HUES48 (cell line): ENCODE measurements at regions not wholly inside any gene's neighbourhood (a gene's known extent, or its start where the extent isn't known, plus 50 kb on each side); places are given as distances from the start of the nearest gene placed in this dataset.
"Not testable (repeated sequence)": the region's sequence is repeated elsewhere in the genome, so short reads cannot be mapped to it uniquely, and the experiment has no call there.

ENCODE experiments used
- H3K27ac ChIP-seq: one replicate; pipeline ENCODE4 v1.7.0; 2013; ENCODE audit warnings: low read depth, low read length, inconsistent platforms
- H3K27me3 ChIP-seq: 2 replicates; pipeline ENCODE4 v1.6.1; 2013; ENCODE audit warnings: mild to moderate bottlenecking, low read length; ENCODE audit not compliant: control insufficient read depth, insufficient read depth
- H3K36me3 ChIP-seq: 2 replicates; pipeline ENCODE4 v1.6.1; 2013; ENCODE audit warnings: low read length; ENCODE audit not compliant: control insufficient read depth, insufficient read depth
- H3K4me1 ChIP-seq: 2 replicates; pipeline ENCODE4 v1.6.1; 2013; ENCODE audit warnings: mild to moderate bottlenecking, low read length; ENCODE audit not compliant: control insufficient read depth, insufficient read depth
- H3K4me3 ChIP-seq: 2 replicates; pipeline ENCODE4 v1.5.1; 2013; ENCODE audit warnings: mild to moderate bottlenecking, low read depth, low read length
- H3K9ac ChIP-seq: 2 replicates; pipeline ENCODE4 v1.6.1; 2013; ENCODE audit warnings: mild to moderate bottlenecking, low read depth, low read length, moderate library complexity
- H3K9me3 ChIP-seq: 2 replicates; pipeline ENCODE4 v1.6.1; 2013; ENCODE audit warnings: low read length; ENCODE audit not compliant: control insufficient read depth, insufficient read depth

GRCh38 chr18:14987960-14988710, 240.2 kb downstream of the ANKRD30B start:
- H3K9me3 ChIP-seq: peaks cover 11% of the 10 kb centered on the region; the same call in 1 of the 2 replicates
- H3K27ac ChIP-seq, H3K27me3 ChIP-seq, H3K36me3 ChIP-seq, H3K9ac ChIP-seq, H3K4me3 ChIP-seq, H3K4me1 ChIP-seq: not testable (repeated sequence)

- H3K4me3 ChIP-seq, H3K4me1 ChIP-seq, H3K27ac ChIP-seq, H3K36me3 ChIP-seq, H3K9ac ChIP-seq, H3K27me3 ChIP-seq: not testable (repeated sequence)
- peaks cover 11% of the 10 kb centered on the region; the same call in 1 of the 2 replicates for H3K9me3 ChIP-seq
Measured at GRCh38 chr18:14989569-14989968, 241.6 kb downstream of the ANKRD30B start.

GRCh38 chr18:14991934-14992445, 244.0 kb downstream of the ANKRD30B start:
- H3K9me3 ChIP-seq: peaks cover 25% of the 10 kb centered on the region
- not testable (repeated sequence) for H3K27me3 ChIP-seq, H3K27ac ChIP-seq, H3K9ac ChIP-seq, H3K4me3 ChIP-seq, H3K36me3 ChIP-seq, H3K4me1 ChIP-seq

GRCh38 chr18:14992758-14993157, 244.8 kb downstream of the ANKRD30B start:
- H3K9me3 ChIP-seq: peaks cover 21% of the 10 kb centered on the region
- H3K36me3 ChIP-seq, H3K9ac ChIP-seq, H3K4me1 ChIP-seq, H3K4me3 ChIP-seq, H3K27me3 ChIP-seq, H3K27ac ChIP-seq: not testable (repeated sequence)

GRCh38 chr18:14995023-14995422, 247.1 kb downstream of the ANKRD30B start:
- H3K4me1 ChIP-seq, H3K9ac ChIP-seq, H3K27ac ChIP-seq, H3K4me3 ChIP-seq, H3K27me3 ChIP-seq, H3K36me3 ChIP-seq: not testable (repeated sequence)
- H3K9me3 ChIP-seq: peaks cover 24% of the 10 kb centered on the region

- Histone ChIP-seq H3K4me1 (no peaks in the 10 kb centered on the region), H3K27me3 (no peaks in the 10 kb centered on the region), H3K9ac (no peak overlapping the region), H3K4me3 (no peak overlapping the region), H3K9me3 (peaks cover 22% of the 10 kb centered on the region), H3K27ac (no peak overlapping the region), H3K36me3 (no peaks in the 10 kb centered on the region)
Measured at GRCh38 chr18:14997357-14997756, 249.4 kb downstream of the ANKRD30B start.

- peaks cover 16% of the 10 kb centered on the region for H3K9me3 ChIP-seq
- not testable (repeated sequence) for H3K4me1 ChIP-seq, H3K4me3 ChIP-seq, H3K9ac ChIP-seq, H3K27ac ChIP-seq, H3K27me3 ChIP-seq, H3K36me3 ChIP-seq
Measured at GRCh38 chr18:14997899-14998298, 249.9 kb downstream of the ANKRD30B start.

- H3K9ac ChIP-seq: not testable (repeated sequence)
Measured at GRCh38 chr18:14998360-14999042, 250.5 kb downstream of the ANKRD30B start.

GRCh38 chr18:14999085-14999975, 251.4 kb downstream of the ANKRD30B start:
- Histone ChIP-seq H3K36me3 (no peaks in the 10 kb centered on the region), H3K27me3 (no peaks in the 10 kb centered on the region), H3K4me1 (no peaks in the 10 kb centered on the region), H3K9ac (no peak overlapping the region), H3K27ac (no peak overlapping the region), H3K9me3 (peaks cover 24% of the 10 kb centered on the region), H3K4me3 (peak overlapping the region; percentile 5; the same call in 1 of the 2 replicates)

More at GRCh38 chr18:14998360-14999042, 250.5 kb downstream of the ANKRD30B start:
- H3K4me3 ChIP-seq, H3K36me3 ChIP-seq, H3K4me1 ChIP-seq, H3K27me3 ChIP-seq, H3K27ac ChIP-seq: not testable (repeated sequence)
- peaks cover 18% of the 10 kb centered on the region for H3K9me3 ChIP-seq

- H3K27ac ChIP-seq, H3K36me3 ChIP-seq, H3K9ac ChIP-seq, H3K27me3 ChIP-seq, H3K4me3 ChIP-seq, H3K4me1 ChIP-seq: not testable (repeated sequence)
- H3K9me3 ChIP-seq: peaks cover 27% of the 10 kb centered on the region
Measured at GRCh38 chr18:15000119-15001037, 252.4 kb downstream of the ANKRD30B start.
